Activated CD8-positive, alpha-beta memory T cell treated with anti-CD3 and anti-CD28 coated beads, Interleukin-2, amount 50 U/mL, for 1 hour (primary cell): ENCODE measurements at regions not wholly inside any gene's neighbourhood (a gene's known extent, or its start where the extent isn't known, plus 50 kb on each side); places are given as distances from the start of the nearest gene placed in this dataset.

ENCODE experiments used
- DNase-seq: peaks from one replicate; pipeline ENCODE4 v3.0.0-alpha.2; 2020; ENCODE audit errors: extremely low read depth

DNA sequence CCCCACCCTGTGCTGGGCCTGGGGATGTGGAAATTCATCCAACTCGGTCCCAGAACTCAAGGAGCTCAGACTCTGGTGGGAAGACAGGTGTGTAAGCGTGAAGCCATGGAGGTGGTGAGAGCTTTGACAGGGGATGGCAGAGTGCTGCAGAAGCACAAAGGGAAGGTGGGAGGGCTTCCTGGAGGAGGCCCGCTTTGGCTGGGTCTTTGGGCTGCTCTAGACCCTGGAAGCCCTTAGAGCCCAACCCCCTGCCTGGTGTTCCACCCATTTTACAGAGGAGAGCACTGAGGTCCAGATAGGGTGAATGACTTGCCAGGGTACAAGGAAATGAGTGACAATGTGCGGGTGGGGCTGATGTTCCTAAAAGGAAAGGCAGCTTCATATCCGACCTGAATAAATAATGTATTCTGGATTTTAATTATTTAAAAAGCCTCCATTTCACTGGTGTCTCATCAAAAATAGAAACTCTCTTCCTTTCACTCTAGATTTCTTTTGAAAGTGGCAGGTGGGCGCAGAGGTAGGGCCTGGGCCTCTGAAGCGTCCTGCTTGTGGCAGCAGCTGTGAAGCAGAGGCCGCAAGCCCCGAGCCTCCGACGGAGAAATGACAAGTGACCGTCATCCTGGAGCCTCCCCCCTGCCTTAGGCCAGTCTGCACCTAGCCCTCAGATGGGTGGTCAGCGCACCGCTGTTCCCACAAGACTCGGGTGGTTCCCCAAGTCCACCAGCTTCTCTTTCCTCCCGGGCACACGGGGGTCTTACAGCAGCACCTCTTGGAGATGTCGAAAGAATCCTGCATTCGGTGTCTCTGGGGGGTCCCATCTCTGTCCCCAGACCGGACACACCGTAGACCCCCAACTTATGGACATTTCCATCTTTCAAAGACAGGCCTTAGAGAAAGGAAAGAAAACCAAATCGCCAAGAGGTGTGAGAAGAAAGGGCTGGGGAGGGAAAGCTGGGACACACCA is 71.0 kb upstream of the TAF1B start:
- no peak for DNase-seq

GRCh38 chr2:9772999-9773902 is 70.0 kb upstream of the TAF1B start:
- DNase-seq, result no peak

DNA sequence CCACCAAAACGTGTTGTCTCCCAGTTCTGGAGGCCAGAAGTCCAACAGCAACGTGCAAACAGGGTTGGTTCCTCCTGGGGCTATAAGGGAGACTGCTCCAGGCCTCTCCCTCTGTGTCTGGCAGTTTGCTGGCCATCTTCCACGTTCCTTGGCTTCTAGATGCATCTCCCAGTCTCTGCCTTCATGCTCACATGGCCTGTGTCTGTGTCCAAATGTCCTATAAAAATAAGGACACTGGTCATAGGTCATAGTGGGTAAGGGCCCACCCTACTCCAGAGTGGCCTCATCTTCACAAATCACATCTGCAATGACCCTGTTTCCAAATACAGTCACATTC is 69.4 kb upstream of the TAF1B start:
- DNase-seq, result no peak

DNA sequence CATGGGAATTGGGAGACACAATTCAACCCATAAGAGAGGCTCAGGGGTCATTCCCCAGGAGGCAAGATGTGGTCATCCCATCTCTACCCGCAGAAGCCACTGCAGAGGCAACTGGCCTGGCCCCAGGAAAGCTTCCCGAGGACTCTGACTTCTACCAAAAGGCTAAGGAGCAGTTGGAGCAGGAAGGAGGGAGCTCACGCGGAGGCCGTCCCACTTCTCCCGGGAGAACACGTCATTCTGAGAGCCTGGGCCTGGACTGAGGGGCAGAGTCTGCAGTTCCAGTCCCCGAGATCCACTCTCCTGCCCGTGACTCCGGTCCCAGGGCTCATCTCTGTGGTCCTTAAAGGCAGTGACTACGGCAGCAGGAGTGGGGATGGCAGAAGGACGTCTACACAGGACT is 69.0 kb upstream of the TAF1B start:
- no peak for DNase-seq

GRCh38 chr2:9775351-9775750 is 67.9 kb upstream of the TAF1B start:
- DNase-seq, result no peak

- no peak for DNase-seq
Observed at GRCh38 chr2:9775999-9776712, 67.1 kb upstream of the TAF1B start.

GRCh38 chr2:9777081-9777480 is 66.2 kb upstream of the TAF1B start:
- no peak for DNase-seq

DNA sequence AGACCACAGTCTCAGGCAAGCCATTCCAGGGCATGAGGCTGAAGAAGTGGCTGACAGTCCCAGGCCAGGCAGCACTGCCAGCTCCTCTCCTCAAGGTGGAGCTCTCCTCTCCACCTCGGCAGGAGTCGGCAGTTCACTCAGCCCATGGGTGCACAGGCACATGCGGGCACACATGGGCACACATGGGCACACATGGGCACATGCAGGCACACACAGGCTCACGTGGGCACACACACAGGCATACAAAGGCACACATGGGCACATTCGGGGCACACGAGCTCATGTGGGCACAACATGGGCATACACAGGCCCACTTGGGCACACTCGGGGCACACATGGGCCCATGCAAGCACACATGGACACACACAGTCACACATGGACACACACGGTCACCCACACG is 65.3 kb upstream of the TAF1B start:
- no peak for DNase-seq

DNA sequence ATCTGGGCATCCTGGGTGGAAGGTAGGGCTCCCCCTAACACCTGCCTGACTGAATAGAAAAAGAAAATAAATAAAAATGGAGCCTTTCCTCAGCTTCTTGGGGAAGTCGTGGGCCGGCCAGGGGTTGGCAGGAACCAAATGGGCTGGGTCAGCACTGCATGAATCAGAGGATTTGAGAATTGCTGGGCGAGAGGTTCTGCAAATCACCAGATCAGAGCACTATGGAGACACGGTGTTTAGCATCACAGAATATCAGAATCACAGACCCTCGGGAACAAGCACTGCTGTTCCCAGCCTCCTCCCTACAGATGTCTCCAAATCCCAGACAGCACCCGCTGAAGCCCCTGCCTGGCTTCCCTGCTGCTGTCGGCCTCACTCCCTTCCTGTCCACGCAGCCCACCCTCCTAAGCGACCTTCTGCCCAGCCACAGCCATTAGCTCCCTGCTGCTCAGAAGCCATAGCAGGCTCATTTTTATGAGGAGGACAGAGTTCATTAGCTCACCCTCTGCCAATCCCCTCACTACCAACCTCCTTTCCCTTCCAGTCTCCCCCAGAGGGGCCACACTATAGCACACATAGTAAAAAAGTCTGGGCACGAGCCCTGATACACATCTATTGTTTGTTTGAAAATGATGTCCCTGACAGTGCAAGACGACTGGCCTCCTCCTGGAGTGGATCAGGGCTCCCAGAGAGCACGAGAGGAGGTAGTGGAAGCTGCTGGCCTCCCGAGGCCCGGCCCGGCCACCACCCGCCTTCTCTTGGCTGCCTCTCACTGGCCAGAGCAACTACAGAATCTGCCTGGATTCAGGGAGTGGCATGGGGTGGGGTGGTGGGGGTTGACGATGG is 64.6 kb upstream of the TAF1B start:
- DNase-seq, result no peak

DNA sequence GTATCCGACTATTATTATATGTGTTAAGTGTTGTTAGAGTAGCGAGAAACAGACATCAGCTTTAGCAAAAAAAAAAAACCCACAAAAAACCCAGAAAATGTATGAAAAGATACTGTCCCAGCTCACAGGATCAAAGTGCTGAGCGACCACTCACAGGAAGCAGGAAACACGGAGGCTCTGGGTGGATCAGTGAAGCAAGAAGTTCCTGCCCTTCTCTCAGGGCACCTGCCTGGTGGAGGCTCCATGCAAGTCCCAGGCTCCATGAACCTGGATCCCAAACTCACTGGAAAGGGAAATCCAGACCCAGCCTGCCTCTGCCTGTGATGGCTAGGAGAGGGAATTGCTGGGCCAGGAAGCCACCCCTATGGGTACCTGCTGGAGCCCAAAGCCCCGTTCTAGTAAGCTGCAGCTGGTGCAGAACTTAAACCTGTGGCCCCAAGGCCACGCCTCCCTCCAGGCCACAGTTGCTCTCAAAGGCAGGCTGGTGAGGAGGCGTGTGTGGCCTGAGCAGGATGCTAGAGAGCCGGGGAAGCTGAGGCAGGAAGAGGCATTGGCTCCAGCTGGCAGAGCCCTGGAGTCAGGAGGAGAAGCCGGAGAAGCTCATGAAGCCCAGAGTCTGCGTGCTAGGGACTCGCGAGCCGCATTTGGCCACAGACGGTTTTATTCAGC is 63.5 kb upstream of the TAF1B start:
- DNase-seq, result no peak

- DNase-seq, result no peak
Observed at GRCh38 chr2:9780368-9781130, 62.7 kb upstream of the TAF1B start.

DNA sequence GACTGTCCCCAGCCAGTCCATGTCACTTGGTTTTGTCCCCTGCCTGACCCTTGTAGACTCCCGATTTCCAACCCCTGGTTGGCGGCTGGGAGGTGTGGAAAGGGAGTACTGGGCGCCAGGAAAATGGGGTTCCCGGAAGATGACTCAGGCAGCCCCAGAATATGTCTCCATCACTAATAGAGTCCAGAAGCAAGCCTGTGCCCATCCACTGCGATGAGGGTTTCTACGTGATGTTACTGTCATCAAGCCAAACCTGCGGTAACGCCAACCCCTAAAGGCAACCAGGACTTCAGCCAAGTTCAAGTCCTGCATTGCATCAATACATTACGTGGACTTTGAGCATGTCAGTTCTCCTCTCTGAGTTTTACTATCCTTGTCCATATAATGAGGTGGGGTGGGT is 62.0 kb upstream of the TAF1B start:
- DNase-seq, result no peak

DNA sequence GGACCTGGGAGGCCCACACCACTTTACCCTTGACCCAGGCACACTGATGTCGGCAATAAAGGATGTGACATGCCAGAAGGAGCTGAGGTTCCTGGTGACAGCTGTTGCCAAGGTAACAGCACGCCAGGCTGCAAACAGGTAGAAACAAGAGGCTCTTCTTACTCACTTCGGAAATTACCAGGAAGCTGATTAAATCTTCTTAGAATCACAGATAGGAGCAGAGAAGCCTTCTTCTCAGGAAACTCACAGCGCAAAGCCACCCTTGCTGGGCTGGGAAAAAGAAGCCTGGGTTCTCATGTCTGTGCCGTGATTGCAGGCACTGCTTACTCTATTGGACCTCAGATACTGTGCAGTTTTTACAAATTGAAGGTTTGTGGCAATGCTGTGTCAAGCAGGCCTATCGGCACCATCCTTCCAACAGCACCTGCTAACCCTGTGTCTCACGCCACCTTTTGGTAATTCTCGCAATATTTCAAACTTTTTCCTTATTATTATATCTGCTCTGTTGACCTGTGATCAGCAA is 61.0 kb upstream of the TAF1B start:
- no peak for DNase-seq

- no peak for DNase-seq
Observed at GRCh38 chr2:9789371-9789770, 53.9 kb upstream of the TAF1B start.

DNA sequence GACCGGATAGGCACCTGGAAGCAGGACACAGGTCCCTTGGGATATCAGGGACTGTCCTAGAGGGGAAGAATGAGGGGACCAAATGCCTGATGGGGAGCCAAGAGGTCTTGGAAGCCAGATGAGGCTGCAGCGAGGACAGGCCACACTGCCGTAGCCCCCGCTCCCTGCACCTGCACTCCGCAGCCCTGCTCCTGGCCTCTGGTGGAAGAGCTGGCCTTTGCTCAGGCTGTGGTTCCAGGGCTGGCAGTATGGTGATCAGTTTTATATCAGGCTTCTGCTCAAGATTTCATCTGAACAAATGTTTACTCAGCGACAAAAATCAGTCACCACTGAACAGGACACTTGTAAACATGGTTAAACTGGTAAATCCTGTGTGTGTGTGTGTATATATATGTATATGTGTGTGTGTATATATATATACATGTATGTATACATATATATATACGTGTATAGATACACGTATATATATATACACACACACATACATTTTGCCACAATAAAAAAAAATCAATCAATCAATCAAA is 52.5 kb upstream of the TAF1B start:
- DNase-seq, result no peak

- no peak for DNase-seq
Observed at GRCh38 chr2:9791711-9792110, 51.6 kb upstream of the TAF1B start.

- no peak for DNase-seq
Observed at GRCh38 chr2:9793156-9793917, 49.9 kb upstream of the TAF1B start.
